GM12864 (cell line): ENCODE measurements at regions not wholly inside any gene's neighbourhood (a gene's known extent, or its start where the extent isn't known, plus 50 kb on each side); places are given as distances from the start of the nearest gene placed in this dataset.

ENCODE experiments used
- DNase-seq: peaks from one replicate; pipeline ENCODE4 v3.0.0-alpha.2; 2011; ENCODE audit warnings: low read depth
- H3K4me3 ChIP-seq: 2 replicates; pipeline ENCODE4 v1.5.1; 2011; ENCODE audit warnings: mild to moderate bottlenecking, low read depth, low read length, control low read depth
- CTCF ChIP-seq: IDR thresholded peaks from 2 replicates; pipeline ENCODE4 v1.5.1; 2011; ENCODE audit warnings: low read depth, mild to moderate bottlenecking, moderate library complexity, low read length, control low read depth, inconsistent platforms; ENCODE audit errors: missing control alignments

- DNase-seq: no peak
- H3K4me3 ChIP-seq: no peak overlapping the region
- TF ChIP-seq CTCF: no peak
These were observed 120.5 kb downstream of the SNX18 start for GRCh38 chr5:54638106-54638505.

- no peak for TF ChIP-seq CTCF
- H3K4me3 ChIP-seq: no peak overlapping the region
- DNase-seq: no peak
These were observed 120.1 kb downstream of the SNX18 start for GRCh38 chr5:54637654-54638053.

GRCh38 chr5:54634089-54634488 lies 116.5 kb downstream of the SNX18 start:
- DNase-seq: no peak
- H3K4me3 ChIP-seq: no peak overlapping the region
- TF ChIP-seq CTCF: no peak

- DNase-seq: no peak
- no peak overlapping the region for H3K4me3 ChIP-seq
- TF ChIP-seq CTCF: no peak
These were observed 114.7 kb downstream of the SNX18 start for GRCh38 chr5:54632131-54632701.

- no peak overlapping the region for H3K4me3 ChIP-seq
- TF ChIP-seq CTCF: no peak
- no peak for DNase-seq
These were observed 113.3 kb downstream of the SNX18 start for GRCh38 chr5:54630738-54631359.

- no peak for TF ChIP-seq CTCF
- no peak for DNase-seq
- H3K4me3 ChIP-seq: no peak overlapping the region
These were observed 111.6 kb downstream of the SNX18 start for GRCh38 chr5:54629115-54629514.

DNA sequence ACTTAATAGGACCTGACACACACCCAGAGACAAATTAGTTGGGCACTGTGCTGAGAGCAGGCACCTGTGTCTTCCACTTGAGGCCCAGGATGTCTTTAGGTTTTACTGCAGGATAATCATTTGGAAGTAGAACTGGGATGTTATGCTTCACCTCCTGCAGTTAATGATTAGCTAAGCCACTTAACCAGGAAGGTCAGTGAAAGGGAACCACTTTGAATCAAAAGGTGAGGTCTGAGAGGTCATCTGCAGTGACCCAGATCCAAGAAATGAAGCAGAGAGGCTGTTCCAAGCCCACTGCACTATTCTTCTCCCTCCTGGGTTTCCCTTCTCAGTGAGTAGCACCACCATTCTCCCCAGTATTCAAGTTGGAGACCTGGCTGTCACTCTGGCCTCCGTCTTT lies 110.5 kb downstream of the SNX18 start:
- TF ChIP-seq CTCF: no peak
- H3K4me3 ChIP-seq: no peak overlapping the region
- no peak for DNase-seq
